AG10803 (cell line): ENCODE measurements at regions not wholly inside any gene's neighbourhood (a gene's known extent, or its start where the extent isn't known, plus 50 kb on each side); places are given as distances from the start of the nearest gene placed in this dataset.
A peak's percentile ranks its signal among the peaks of the same experiment; 100 is the strongest.

Source experiments
- DNase-seq: peaks from one replicate; pipeline ENCODE4 v3.0.0; 2010; ENCODE audit warnings: low read depth
- H3K4me3 ChIP-seq: 2 replicates; pipeline ENCODE4 v1.5.1; 2011; ENCODE audit warnings: mild to moderate bottlenecking, low read length, control low read depth
- TF ChIP-seq, protein P1 (sequence below): conservative IDR thresholded peaks from 2 replicates; pipeline ENCODE4 v1.5.1; 2011; ENCODE audit warnings: mild to moderate bottlenecking, low read length, control low read depth, inconsistent platforms

DNA sequence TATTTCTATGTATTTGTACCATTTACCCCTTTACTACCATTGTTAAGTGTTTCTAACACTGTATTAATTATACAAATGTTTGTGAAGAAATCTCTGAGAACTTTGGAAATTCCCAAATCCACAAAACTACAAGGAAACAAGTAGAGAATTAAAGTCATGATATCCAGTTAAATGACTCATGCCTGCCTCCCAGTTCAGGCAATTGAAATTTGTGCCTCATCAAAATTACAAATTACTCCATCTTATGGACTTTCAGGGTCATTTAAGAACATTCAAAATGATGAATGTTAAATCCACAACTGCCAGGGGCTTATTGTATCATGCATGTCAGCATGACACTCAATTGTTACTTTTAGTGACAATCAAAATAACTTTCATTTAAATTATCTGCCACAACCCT is 282.4 kb downstream of the ZNF326 start:
- no peak for DNase-seq
- TF ChIP-seq, protein P1, sequence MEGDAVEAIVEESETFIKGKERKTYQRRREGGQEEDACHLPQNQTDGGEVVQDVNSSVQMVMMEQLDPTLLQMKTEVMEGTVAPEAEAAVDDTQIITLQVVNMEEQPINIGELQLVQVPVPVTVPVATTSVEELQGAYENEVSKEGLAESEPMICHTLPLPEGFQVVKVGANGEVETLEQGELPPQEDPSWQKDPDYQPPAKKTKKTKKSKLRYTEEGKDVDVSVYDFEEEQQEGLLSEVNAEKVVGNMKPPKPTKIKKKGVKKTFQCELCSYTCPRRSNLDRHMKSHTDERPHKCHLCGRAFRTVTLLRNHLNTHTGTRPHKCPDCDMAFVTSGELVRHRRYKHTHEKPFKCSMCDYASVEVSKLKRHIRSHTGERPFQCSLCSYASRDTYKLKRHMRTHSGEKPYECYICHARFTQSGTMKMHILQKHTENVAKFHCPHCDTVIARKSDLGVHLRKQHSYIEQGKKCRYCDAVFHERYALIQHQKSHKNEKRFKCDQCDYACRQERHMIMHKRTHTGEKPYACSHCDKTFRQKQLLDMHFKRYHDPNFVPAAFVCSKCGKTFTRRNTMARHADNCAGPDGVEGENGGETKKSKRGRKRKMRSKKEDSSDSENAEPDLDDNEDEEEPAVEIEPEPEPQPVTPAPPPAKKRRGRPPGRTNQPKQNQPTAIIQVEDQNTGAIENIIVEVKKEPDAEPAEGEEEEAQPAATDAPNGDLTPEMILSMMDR, result no peak
- no peak overlapping the region for H3K4me3 ChIP-seq

DNA sequence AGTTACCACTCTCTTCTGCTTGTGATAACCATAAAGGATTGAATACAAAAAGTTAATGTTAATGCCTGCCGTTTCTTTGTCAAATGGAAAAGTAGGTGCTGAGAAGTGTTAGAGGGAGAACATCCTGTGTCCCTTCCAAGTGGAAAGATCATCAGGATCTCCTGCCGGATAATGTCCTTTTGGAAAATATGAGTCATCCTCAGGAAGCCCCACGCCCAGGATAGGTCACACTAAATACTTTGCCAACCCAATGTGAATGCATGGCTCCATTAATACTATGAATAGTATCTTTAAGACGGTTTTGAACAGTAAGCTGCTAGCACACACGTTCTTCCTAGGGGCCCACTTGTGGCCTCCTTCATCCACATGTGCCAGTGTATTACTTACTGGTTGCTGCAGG is 279.5 kb downstream of the ZNF326 start:
- H3K4me3 ChIP-seq, result no peak overlapping the region
- no peak for DNase-seq
- TF ChIP-seq, protein P1, result no peak

DNA sequence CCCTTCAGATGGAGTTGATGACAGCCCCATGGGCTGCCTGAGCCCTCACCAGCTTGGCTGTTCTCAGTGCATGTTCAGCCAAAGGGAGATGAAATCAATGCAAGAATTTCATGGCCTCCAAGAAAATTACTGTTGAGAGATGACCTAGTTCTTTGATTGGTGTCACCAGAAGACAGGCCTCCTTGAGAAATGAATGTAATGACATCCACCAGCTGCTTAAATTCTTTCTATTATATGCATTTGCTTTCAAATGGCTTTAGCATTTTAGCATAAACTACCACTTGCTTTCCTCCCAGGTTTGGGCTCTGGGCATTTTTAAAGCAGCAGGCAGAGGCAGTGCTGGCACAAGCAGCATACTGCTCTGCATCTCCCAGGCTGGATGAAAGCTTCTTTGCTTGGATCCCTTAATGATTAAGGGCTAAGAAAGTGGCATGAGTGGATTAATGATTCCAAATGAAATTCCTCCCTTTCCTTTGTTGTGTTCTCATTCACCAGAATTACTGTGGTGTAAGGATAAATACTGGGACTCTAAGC is 278.4 kb downstream of the ZNF326 start:
- TF ChIP-seq, protein P1, result no peak
- H3K4me3 ChIP-seq, result no peak overlapping the region
- DNase-seq, result no peak

DNA sequence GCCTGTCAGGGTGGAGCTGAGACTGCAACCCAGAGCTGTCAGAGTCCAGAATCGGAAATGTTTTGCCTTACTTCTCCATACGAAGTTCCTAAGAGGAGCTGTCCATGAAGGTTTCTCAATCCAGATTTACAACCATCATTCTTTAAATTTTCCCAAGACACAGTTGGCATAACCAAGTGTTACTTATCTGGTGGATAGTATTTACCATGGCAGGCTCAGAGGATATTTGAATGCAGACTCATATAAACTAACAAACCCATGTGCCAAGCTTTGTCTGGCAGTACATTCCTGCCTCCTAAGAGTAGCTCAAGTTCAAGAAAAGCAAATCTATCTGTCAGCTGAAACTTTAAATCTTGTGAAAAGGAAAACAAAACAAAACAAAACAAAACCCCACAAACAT is 267.9 kb downstream of the ZNF326 start:
- DNase-seq, result peak; percentile 4
- H3K4me3 ChIP-seq, result no peak overlapping the region
- TF ChIP-seq, protein P1, result no peak

DNA sequence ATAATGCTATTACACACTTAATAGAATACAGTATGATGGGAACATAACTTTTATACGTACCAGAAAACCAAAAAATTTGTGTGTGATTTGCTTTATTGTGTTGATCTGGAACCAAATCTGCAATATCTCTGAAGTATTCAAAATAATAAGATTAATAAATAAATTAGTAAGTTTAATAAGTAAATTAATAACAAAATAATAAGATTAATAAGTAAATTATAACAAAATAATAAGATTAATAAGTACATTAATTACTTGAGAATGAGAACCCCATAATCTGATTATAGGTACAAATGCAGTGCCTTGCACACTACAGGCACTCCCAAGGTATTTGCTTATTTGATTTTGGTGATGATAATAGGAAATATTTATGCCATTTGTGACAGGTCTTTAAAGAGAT is 267.4 kb downstream of the ZNF326 start:
- no peak for DNase-seq
- no peak overlapping the region for H3K4me3 ChIP-seq

DNA sequence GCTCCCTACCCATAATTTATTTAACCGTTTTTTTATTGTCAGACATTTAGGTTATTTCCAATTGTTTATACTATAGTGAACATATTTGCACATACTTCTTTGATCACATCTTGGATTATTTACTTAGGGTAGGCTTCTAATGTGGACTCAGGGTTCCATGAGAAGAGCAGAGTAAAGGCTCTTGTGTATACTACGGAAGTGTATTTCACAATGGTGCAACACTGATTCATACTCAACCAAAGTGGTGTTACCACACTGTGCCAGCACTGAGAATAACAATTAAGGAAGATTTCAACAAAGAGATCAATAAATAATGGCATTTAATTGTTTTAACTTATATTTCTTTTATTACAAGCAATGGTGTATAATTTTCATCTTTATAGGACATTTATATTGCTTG is 251.2 kb downstream of the ZNF326 start:
- TF ChIP-seq, protein P1, result no peak
- H3K4me3 ChIP-seq, result no peak overlapping the region
- DNase-seq, result no peak

More for the DNA sequence above, 267.4 kb downstream of the ZNF326 start:
- TF ChIP-seq, protein P1, result no peak

DNA sequence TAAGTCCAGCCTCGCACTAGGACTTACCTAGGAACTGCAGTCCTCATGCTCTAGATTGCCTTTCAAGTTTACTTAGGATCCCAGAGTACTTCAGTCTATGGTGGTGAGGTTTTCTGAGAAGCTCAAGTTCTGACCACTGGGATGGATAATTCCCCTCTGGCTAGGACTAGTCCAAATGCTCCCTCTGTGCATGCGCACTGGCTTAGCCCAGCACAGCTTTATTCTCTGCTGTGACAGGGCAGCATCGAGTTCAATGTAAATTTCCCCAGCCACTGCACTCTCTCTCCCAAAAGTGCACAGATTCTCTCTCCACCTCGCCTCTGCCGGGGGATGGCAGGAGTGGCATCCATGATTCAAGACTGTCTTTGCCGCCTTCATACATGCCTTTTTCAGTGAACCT is 241.6 kb downstream of the ZNF326 start:
- TF ChIP-seq, protein P1, result no peak
- H3K4me3 ChIP-seq, result no peak overlapping the region
- DNase-seq, result no peak
